NCI-H2029 treated with DMSO at 0.1 percent for 48 hours (cell line): ENCODE measurements at regions not wholly inside any gene's neighbourhood (a gene's known extent, or its start where the extent isn't known, plus 50 kb on each side); places are given as distances from the start of the nearest gene placed in this dataset.

ENCODE experiments used
- DNase-seq: peaks from one replicate; lab custom pipeline; 2025; lab: John Stamatoyannopoulos, UW

GRCh38 chr14:97353102-97353501 lies 555.9 kb downstream of the VRK1 start:
- DNase-seq = no peak

- no peak for DNase-seq
Observed at GRCh38 chr14:97354119-97354722, 557.0 kb downstream of the VRK1 start.

- no peak for DNase-seq
Observed at GRCh38 chr14:97359341-97359740, 562.2 kb downstream of the VRK1 start.

- no peak for DNase-seq
Observed at GRCh38 chr14:97361181-97361580, 564.0 kb downstream of the VRK1 start.

- DNase-seq = no peak
Observed at GRCh38 chr14:97361958-97362357, 564.8 kb downstream of the VRK1 start.

- DNase-seq = no peak
Observed at GRCh38 chr14:97366400-97366799, 569.2 kb downstream of the VRK1 start.

- DNase-seq = no peak
Observed at GRCh38 chr14:97367278-97367677, 570.1 kb downstream of the VRK1 start.

- no peak for DNase-seq
Observed at GRCh38 chr14:97368049-97368448, 570.9 kb downstream of the VRK1 start.

- DNase-seq = no peak
Observed at GRCh38 chr14:97368900-97369564, 571.9 kb downstream of the VRK1 start.

GRCh38 chr14:97369901-97370300 lies 572.7 kb downstream of the VRK1 start:
- no peak for DNase-seq

GRCh38 chr14:97376310-97376709 lies 579.1 kb downstream of the VRK1 start:
- no peak for DNase-seq

GRCh38 chr14:97377550-97377949 lies 580.4 kb downstream of the VRK1 start:
- DNase-seq = no peak

- DNase-seq = no peak
Observed at GRCh38 chr14:97379091-97379531, 581.9 kb downstream of the VRK1 start.

GRCh38 chr14:97380539-97380941 lies 583.4 kb downstream of the VRK1 start:
- no peak for DNase-seq

- DNase-seq = no peak
Observed at GRCh38 chr14:97381309-97381708, 584.1 kb downstream of the VRK1 start.

- DNase-seq = no peak
Observed at GRCh38 chr14:97382616-97383226, 585.5 kb downstream of the VRK1 start.

GRCh38 chr14:97385727-97386126 lies 588.5 kb downstream of the VRK1 start:
- no peak for DNase-seq

- DNase-seq = no peak
Observed at GRCh38 chr14:97387252-97387874, 590.2 kb downstream of the VRK1 start.

GRCh38 chr14:97388408-97388807 lies 591.2 kb downstream of the VRK1 start:
- DNase-seq = no peak

- DNase-seq = no peak
Observed at GRCh38 chr14:97390096-97390724, 593.0 kb downstream of the VRK1 start.

GRCh38 chr14:97393244-97393643 lies 596.1 kb downstream of the VRK1 start:
- no peak for DNase-seq

GRCh38 chr14:97395068-97395467 lies 597.9 kb downstream of the VRK1 start:
- no peak for DNase-seq

- DNase-seq = no peak
Observed at GRCh38 chr14:97401714-97402113, 604.5 kb downstream of the VRK1 start.
